H1 (cell line): ENCODE measurements at regions not wholly inside any gene's neighbourhood (a gene's known extent, or its start where the extent isn't known, plus 50 kb on each side); places are given as distances from the start of the nearest gene placed in this dataset.

Source experiments
- CTCF ChIA-PET: fragments of 300-600 bp; sonication (Branson Sonifier 250); formaldehyde crosslinking; loops from one replicate; lab custom pipeline; 2021; ENCODE audit not compliant: partially characterized antibody; lab: Charles Lee
- POLR2A ChIA-PET: fragments of 300-600 bp; sonication (Branson Sonifier 250); formaldehyde crosslinking; loops from one replicate; lab custom pipeline; 2021; ENCODE audit warnings: inconsistent platforms; ENCODE audit not compliant: partially characterized antibody; lab: Charles Lee
- DNase-seq, 2 experiments: peaks; one replicate each; pipeline versions ENCODE4 v3.0.0 to v3.0.0-alpha.2; 2010 to 2022; ENCODE audit warnings: low spot score in 2 of 2, low read depth in 1 of 2, mixed read lengths in 1 of 2
- FAIRE-seq: peaks from 2 replicates; lab custom pipeline; 2011; peaks lifted over from hg19 to GRCh38; lab: Jason Lieb, UNC
- H2AFZ ChIP-seq: 2 replicates; pipeline ENCODE4 v1.8.1; 2012; ENCODE audit warnings: low read length, inconsistent platforms
- H2AK5ac ChIP-seq: 2 replicates; pipeline ENCODE4 v1.6.1; 2013; ENCODE audit warnings: low read depth, low read length
- H2BK120ac ChIP-seq: replicated peaks from 2 replicates; pipeline ENCODE3; 2013; ENCODE audit warnings: low read depth, low read length, inconsistent platforms
- H2BK12ac ChIP-seq: 2 replicates; pipeline ENCODE4 v1.6.1; 2013; ENCODE audit warnings: low read depth, low read length
- H2BK15ac ChIP-seq: 2 replicates; pipeline ENCODE4 v1.6.1; 2013; ENCODE audit warnings: low read length
- H2BK20ac ChIP-seq: 2 replicates; pipeline ENCODE4 v1.6.1; 2013; ENCODE audit warnings: low read length
- H2BK5ac ChIP-seq: 2 replicates; pipeline ENCODE4 v1.6.1; 2013; ENCODE audit warnings: low read depth, low read length
- H3K14ac ChIP-seq: 2 replicates; pipeline ENCODE4 v1.6.1; 2013; ENCODE audit warnings: inconsistent platforms; ENCODE audit not compliant: insufficient read length
- H3K18ac ChIP-seq: 2 replicates; pipeline ENCODE4 v1.6.1; 2013; ENCODE audit warnings: low read length; ENCODE audit errors: extremely low read depth
- H3K23ac ChIP-seq: 2 replicates; pipeline ENCODE4 v1.6.1; 2013; ENCODE audit warnings: inconsistent platforms; ENCODE audit not compliant: insufficient read length
- H3K23me2 ChIP-seq: 2 replicates; pipeline ENCODE4 v1.6.1; 2013; ENCODE audit warnings: low read depth, low read length
- H3K27ac ChIP-seq: 2 replicates; pipeline ENCODE4 v1.6.1; 2011; ENCODE audit warnings: low read depth, low read length, inconsistent platforms
- H3K27me3 ChIP-seq, 4 experiments: replicated peaks in 1 of 4; 1 replicate in 1 of 4; 2 replicates in 3 of 4; pipeline versions ENCODE4 v1.6.1 to v1.8.1; 2011 to 2013; ENCODE audit warnings: low read length in 3 of 4, mild to moderate bottlenecking in 3 of 4, inconsistent platforms in 2 of 4, mixed read lengths in 2 of 4, moderate library complexity in 1 of 4; ENCODE audit not compliant: control insufficient read depth in 3 of 4, insufficient read depth in 3 of 4; ENCODE audit errors: extremely low read depth in 1 of 4
- H3K36me3 ChIP-seq, 4 experiments: 2 replicates each; pipeline versions ENCODE4 v1.6.1 to v1.8.1; 2011 to 2013; ENCODE audit warnings: mild to moderate bottlenecking in 4 of 4, low read length in 3 of 4, moderate library complexity in 2 of 4, control low read depth in 1 of 4, inconsistent platforms in 1 of 4; ENCODE audit not compliant: insufficient read depth in 4 of 4, control insufficient read depth in 2 of 4
- H3K4ac ChIP-seq: replicated peaks from 2 replicates; pipeline ENCODE3; 2013; ENCODE audit warnings: low read length, low read depth, mixed read lengths, inconsistent platforms; ENCODE audit not compliant: insufficient read length
- H3K4me1 ChIP-seq, 4 experiments: replicated peaks in 1 of 4; 1 replicate in 1 of 4; 2 replicates in 3 of 4; pipeline versions ENCODE4 v1.6.1 to v1.8.1; 2011 to 2013; ENCODE audit warnings: low read length in 3 of 4, inconsistent platforms in 2 of 4, mixed read lengths in 1 of 4; ENCODE audit not compliant: insufficient read depth in 4 of 4, control insufficient read depth in 3 of 4
- H3K4me2 ChIP-seq, 2 experiments: 2 replicates each; pipeline versions ENCODE4 v1.6.1 to v1.8.1; 2011 to 2013; ENCODE audit warnings: low read depth in 2 of 2, low read length in 2 of 2, control low read depth in 1 of 2, inconsistent platforms in 1 of 2, mild to moderate bottlenecking in 1 of 2; ENCODE audit not compliant: insufficient read depth in 1 of 2
- H3K4me3 ChIP-seq, 4 experiments: fragments of 200-600, 300-600 bp in 1 of 4; sonication (generic), shearing (Covaris generic), sonication (Bioruptor Twin) in 1 of 4; 2 replicates each; pipeline versions ENCODE4 v1.5.1 to v1.8.1; 2011 to 2016; ENCODE audit warnings: low read length in 4 of 4, low read depth in 3 of 4, control low read depth in 2 of 4, inconsistent platforms in 2 of 4, mild to moderate bottlenecking in 2 of 4, mixed read lengths in 1 of 4, moderate library complexity in 1 of 4; ENCODE audit not compliant: insufficient read depth in 2 of 4; ENCODE audit errors: extremely low read depth in 1 of 4
- H3K56ac ChIP-seq: replicated peaks from 2 replicates; pipeline ENCODE3; 2013; ENCODE audit warnings: low read depth, mild to moderate bottlenecking, mixed read lengths, low read length, inconsistent platforms; ENCODE audit not compliant: insufficient read length
- H3K79me1 ChIP-seq: 2 replicates; pipeline ENCODE4 v1.6.1; 2013; ENCODE audit warnings: low read depth, low read length, control low read depth
- H3K79me2 ChIP-seq, 2 experiments: 2 replicates each; pipeline versions ENCODE4 v1.6.1 to v1.8.1; 2012 to 2013; ENCODE audit warnings: low read length in 2 of 2, mild to moderate bottlenecking in 2 of 2, inconsistent platforms in 1 of 2; ENCODE audit not compliant: insufficient read depth in 2 of 2, control insufficient read depth in 1 of 2
- H3K9ac ChIP-seq, 4 experiments: replicated peaks in 1 of 4; 1 replicate in 1 of 4; 2 replicates in 3 of 4; pipeline versions ENCODE4 v1.6.1 to v1.8.1; 2011 to 2013; ENCODE audit warnings: low read depth in 3 of 4, low read length in 3 of 4, control low read depth in 2 of 4, mild to moderate bottlenecking in 2 of 4, moderate library complexity in 2 of 4, inconsistent platforms in 1 of 4; ENCODE audit errors: extremely low read depth in 1 of 4
- H3K9me3 ChIP-seq, 2 experiments: 2 replicates each; pipeline versions ENCODE4 v1.6.1 to v1.8.1; 2012 to 2013; ENCODE audit warnings: mild to moderate bottlenecking in 2 of 2, moderate library complexity in 2 of 2, control low read depth in 1 of 2, inconsistent platforms in 1 of 2, low read depth in 1 of 2, low read length in 1 of 2, mixed read lengths in 1 of 2; ENCODE audit not compliant: insufficient read depth in 2 of 2
- H4K20me1 ChIP-seq, 2 experiments: replicated peaks in 1 of 2; 2 replicates each; pipeline versions ENCODE3 to v1.8.1; 2011 to 2013; ENCODE audit warnings: inconsistent platforms in 2 of 2, low read length in 2 of 2, mild to moderate bottlenecking in 1 of 2; ENCODE audit not compliant: insufficient read depth in 2 of 2, control insufficient read depth in 1 of 2
- H4K5ac ChIP-seq: 2 replicates; pipeline ENCODE4 v1.6.1; 2013; ENCODE audit warnings: low read length, low read depth, mixed read lengths, inconsistent platforms; ENCODE audit not compliant: insufficient read length
- H4K8ac ChIP-seq: 2 replicates; pipeline ENCODE4 v1.8.0; 2013; ENCODE audit warnings: mild to moderate bottlenecking, moderate library complexity, low read length, inconsistent platforms; ENCODE audit not compliant: insufficient read depth; ENCODE audit errors: extremely low read depth
- H4K91ac ChIP-seq: replicated peaks from 2 replicates; pipeline ENCODE3; 2013; ENCODE audit warnings: low read length, mixed read lengths, inconsistent platforms; ENCODE audit not compliant: insufficient read length
- JUN ChIP-seq: IDR thresholded peaks from 2 replicates; pipeline ENCODE4 v1.6.1; 2011; ENCODE audit warnings: low read depth, mild to moderate bottlenecking, improper control_type of control experiment, low read length
- SAP30 ChIP-seq: fragments of 300-600 bp; sonication (generic); IDR thresholded peaks from 2 replicates; pipeline ENCODE4 v1.7.1; 2012; ENCODE audit warnings: low read length, moderate library complexity, mild to moderate bottlenecking, inconsistent platforms; ENCODE audit not compliant: insufficient read depth, insufficient replicate concordance
- USF2 ChIP-seq: IDR thresholded peaks from 2 replicates; pipeline ENCODE4 v1.6.1; 2011; ENCODE audit warnings: low read length, improper control_type of control experiment
- WGBS, 2 experiments: shearing (Covaris generic) in 1 of 2; methylation state at CpG; one replicate each; pipeline versions ENCODE4 v1.1.6 to v1.1.7; 2013 to 2015; ENCODE audit warnings: low lambda C conversion rate in 2 of 2, mixed read lengths in 2 of 2, inconsistent platforms in 1 of 2, low coverage in 1 of 2, missing lambda C conversion rate in 1 of 2; ENCODE audit not compliant: insufficient replicate concordance in 2 of 2, insufficient coverage in 1 of 2, insufficient read length in 1 of 2; ENCODE audit errors: extremely low coverage in 1 of 2, missing lambda C conversion rate in 1 of 2; 5-methylcytosine and 5-hydroxymethylcytosine counted together

- Histone ChIP-seq H3K18ac (no peak overlapping the region), H3K56ac (no peak overlapping the region), H3K4ac (no peak overlapping the region), H4K20me1 (no peaks in the 10 kb centered on the region), H3K4me2 (no peak overlapping the region), H3K79me1 (no peaks in the 10 kb centered on the region), H2AFZ (no peak overlapping the region), H3K9ac (no peak overlapping the region), H2BK12ac (no peak overlapping the region), H3K79me2 (no peaks in the 10 kb centered on the region), H2BK15ac (no peak overlapping the region), H2AK5ac (no peak overlapping the region), H3K4me3 (no peak overlapping the region), H2BK5ac (no peak overlapping the region), H3K9me3 (no peaks in the 10 kb centered on the region), H3K23me2 (no peaks in the 10 kb centered on the region), H2BK20ac (no peak overlapping the region), H3K23ac (no peak overlapping the region), H3K36me3 (no peaks in the 10 kb centered on the region), H4K8ac (no peak overlapping the region), H3K27ac (no peak overlapping the region), H3K4me1 (peaks cover 4 to 8% (median 6%) of the 10 kb centered on the region in 4 experiments; a peak in 6 of 7 replicates), H2BK120ac (no peak overlapping the region), H4K91ac (no peak overlapping the region), H4K5ac (no peak overlapping the region), H3K27me3 (no peaks in the 10 kb centered on the region), H3K14ac (no peak overlapping the region)
- DNase-seq, result no peak
- WGBS, 2 experiments, result 79% methylated on average over 1 of the region's 1 CpG; no CpG with 5 or more reads in 1 of the 2 experiments
- no peak for FAIRE-seq
- ChIA-PET POLR2A (interaction anchor here (0.6 kb wide), 1 partner anchor 307 kb away, joined by 3 read pairs; no protein-coding TSS in a partner anchor), CTCF (interaction anchor here (0.5 to 1.0 kb wide), 2 partner anchors 407 to 426 kb away, joined by 3 to 4 read pairs; no protein-coding TSS in a partner anchor)
- TF ChIP-seq JUN (no peak), SAP30 (no peak), USF2 (no peak)
Measured at GRCh38 chr2:160941290-160941846, 218.9 kb upstream of the TANK start.
